ENCODE measurements at regions not wholly inside any gene's neighbourhood (a gene's known extent, or its start where the extent isn't known, plus 50 kb on each side); places are given as distances from the start of the nearest gene placed in this dataset.
"Not testable (repeated sequence)": the region's sequence is repeated elsewhere in the genome, so short reads cannot be mapped to it uniquely, and the experiment has no call there.

DNA sequence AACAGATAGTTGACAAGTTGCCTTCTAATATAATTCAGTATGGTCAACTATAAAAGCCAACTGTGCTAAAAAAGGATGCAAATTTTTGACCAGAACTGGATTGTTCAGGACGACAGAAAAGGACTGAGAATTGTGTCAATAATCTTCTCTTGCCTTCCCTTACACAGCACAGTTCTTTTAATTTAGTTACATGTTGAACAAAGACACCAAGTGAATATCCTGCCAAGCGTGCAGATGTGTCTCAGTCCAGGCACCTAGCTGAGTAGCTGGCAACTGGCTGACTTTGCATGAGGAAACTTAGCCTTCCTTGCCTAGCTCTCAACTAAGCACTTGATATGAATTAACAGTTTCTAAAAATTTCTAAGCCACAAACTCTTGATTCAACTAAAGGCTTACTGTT, 801.4 kb downstream of the BCL11A start:
- H3F3A ChIP-seq (ENCODE audit: insufficient read depth, low read depth): no peaks in the 10 kb centered on the region
- no peaks in the 10 kb centered on the region for H3K27me3 ChIP-seq (ENCODE audit: insufficient read depth, low read depth)
- H3K79me2 ChIP-seq (ENCODE audit: low read depth): no peaks in the 10 kb centered on the region
- no peak overlapping the region for H3K4me2 ChIP-seq
- H3K4me3 ChIP-seq: no peak overlapping the region
- no peaks in the 10 kb centered on the region for H3K4me1 ChIP-seq (replicated peaks; ENCODE audit: insufficient read depth)
- CTCF ChIA-PET: no interaction called here
- H3K9me3 ChIP-seq (ENCODE audit: insufficient read depth, low read depth): no peaks in the 10 kb centered on the region
- no peaks in the 10 kb centered on the region for H3K9me2 ChIP-seq (ENCODE audit: insufficient read depth)
- intact Hi-C loops (cut with micrococcal nuclease; ENCODE audit: unreplicated experiment): no loop called here
- BruUV-seq (replicated peaks): no TSS peak
- H3K36me3 ChIP-seq (ENCODE audit: low read depth): no peaks in the 10 kb centered on the region
- DNase-seq: no peak
- POLR2A ChIA-PET (ENCODE audit: unreplicated experiment): no interaction called here
- H2AFZ ChIP-seq: no peak overlapping the region
- TF ChIP-seq, protein P1, sequence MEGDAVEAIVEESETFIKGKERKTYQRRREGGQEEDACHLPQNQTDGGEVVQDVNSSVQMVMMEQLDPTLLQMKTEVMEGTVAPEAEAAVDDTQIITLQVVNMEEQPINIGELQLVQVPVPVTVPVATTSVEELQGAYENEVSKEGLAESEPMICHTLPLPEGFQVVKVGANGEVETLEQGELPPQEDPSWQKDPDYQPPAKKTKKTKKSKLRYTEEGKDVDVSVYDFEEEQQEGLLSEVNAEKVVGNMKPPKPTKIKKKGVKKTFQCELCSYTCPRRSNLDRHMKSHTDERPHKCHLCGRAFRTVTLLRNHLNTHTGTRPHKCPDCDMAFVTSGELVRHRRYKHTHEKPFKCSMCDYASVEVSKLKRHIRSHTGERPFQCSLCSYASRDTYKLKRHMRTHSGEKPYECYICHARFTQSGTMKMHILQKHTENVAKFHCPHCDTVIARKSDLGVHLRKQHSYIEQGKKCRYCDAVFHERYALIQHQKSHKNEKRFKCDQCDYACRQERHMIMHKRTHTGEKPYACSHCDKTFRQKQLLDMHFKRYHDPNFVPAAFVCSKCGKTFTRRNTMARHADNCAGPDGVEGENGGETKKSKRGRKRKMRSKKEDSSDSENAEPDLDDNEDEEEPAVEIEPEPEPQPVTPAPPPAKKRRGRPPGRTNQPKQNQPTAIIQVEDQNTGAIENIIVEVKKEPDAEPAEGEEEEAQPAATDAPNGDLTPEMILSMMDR (conservative IDR thresholded peaks at IDR 0.05): no peak
- TF ChIP-seq EZH2 (IDR thresholded peaks at IDR 0.05; ENCODE audit: low read depth): no peak
- H3K27ac ChIP-seq: no peak overlapping the region
- H4K20me1 ChIP-seq (ENCODE audit: insufficient read depth): no peaks in the 10 kb centered on the region; the same call in 1 of the 2 replicates

DNA sequence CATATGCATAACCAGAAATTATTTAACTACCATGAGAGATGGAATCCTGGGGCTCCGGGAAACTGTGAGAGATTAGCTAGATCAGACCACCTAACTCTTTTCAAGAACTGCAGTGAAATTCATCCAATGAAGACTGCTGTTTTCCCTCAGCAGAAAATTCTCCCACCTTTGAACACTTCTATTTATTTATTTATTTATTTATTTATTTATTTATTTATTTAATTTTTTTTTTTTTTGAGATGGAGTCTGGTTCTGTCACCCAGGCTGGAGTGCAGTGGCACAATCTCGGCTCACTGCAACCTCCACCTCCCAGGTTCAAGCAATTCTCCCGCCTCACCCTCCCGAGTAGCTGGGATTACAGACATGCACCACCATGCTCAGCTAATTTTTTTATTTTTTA, 802.2 kb downstream of the BCL11A start:
- H3K4me3 ChIP-seq; H3K79me2 ChIP-seq (ENCODE audit: low read depth); H3F3A ChIP-seq (ENCODE audit: insufficient read depth, low read depth); POLR2A ChIA-PET (ENCODE audit: unreplicated experiment); H3K9me3 ChIP-seq (ENCODE audit: insufficient read depth, low read depth); H3K9me2 ChIP-seq (ENCODE audit: insufficient read depth); H3K4me2 ChIP-seq; H3K27me3 ChIP-seq (ENCODE audit: insufficient read depth, low read depth); DNase-seq; H3K36me3 ChIP-seq (ENCODE audit: low read depth); BruUV-seq (replicated peaks); H4K20me1 ChIP-seq (ENCODE audit: insufficient read depth); intact Hi-C loops (cut with micrococcal nuclease; ENCODE audit: unreplicated experiment); H3K27ac ChIP-seq; H3K4me1 ChIP-seq (replicated peaks; ENCODE audit: insufficient read depth); H2AFZ ChIP-seq; CTCF ChIA-PET: not testable (repeated sequence)

DNA sequence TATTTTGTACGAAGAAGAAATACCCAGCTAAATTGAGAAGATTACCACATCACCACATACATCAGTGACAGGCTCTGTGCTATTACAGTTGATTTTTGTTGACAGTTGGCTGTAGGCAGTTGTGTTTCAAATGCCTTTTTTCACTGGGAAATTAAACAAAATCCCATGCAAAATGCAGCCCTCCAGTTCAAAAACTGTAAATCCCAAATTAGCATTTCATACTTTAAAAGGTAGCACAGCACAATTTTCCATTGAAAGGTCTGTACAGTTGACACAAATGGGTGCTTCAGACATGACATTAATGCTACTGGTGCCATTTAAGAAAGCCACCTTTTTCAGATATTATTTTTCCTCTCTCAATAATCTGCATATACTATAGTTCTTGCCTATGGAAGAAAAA, 807.2 kb downstream of the BCL11A start:
- Histone ChIP-seq H3K4me1 (replicated peaks; ENCODE audit: insufficient read depth) (no peaks in the 10 kb centered on the region), H4K20me1 (ENCODE audit: insufficient read depth) (no peaks in the 10 kb centered on the region; the same call in 1 of the 2 replicates), H3F3A (ENCODE audit: insufficient read depth, low read depth) (no peaks in the 10 kb centered on the region), H3K4me2 (no peak overlapping the region), H2AFZ (no peak overlapping the region), H3K79me2 (ENCODE audit: low read depth) (no peaks in the 10 kb centered on the region), H3K9me3 (ENCODE audit: insufficient read depth, low read depth) (no peaks in the 10 kb centered on the region), H3K36me3 (ENCODE audit: low read depth) (no peaks in the 10 kb centered on the region), H3K27ac (no peak overlapping the region), H3K27me3 (ENCODE audit: insufficient read depth, low read depth) (no peaks in the 10 kb centered on the region), H3K4me3 (no peak overlapping the region), H3K9me2 (ENCODE audit: insufficient read depth) (no peaks in the 10 kb centered on the region)
- no peak for DNase-seq
- intact Hi-C loops (cut with micrococcal nuclease; ENCODE audit: unreplicated experiment): no loop called here
- ChIA-PET CTCF (no interaction called here), POLR2A (ENCODE audit: unreplicated experiment) (no interaction called here)
- no TSS peak for BruUV-seq (replicated peaks)
- no peak for TF ChIP-seq EZH2 (IDR thresholded peaks at IDR 0.05; ENCODE audit: low read depth)
- TF ChIP-seq, protein P1 (conservative IDR thresholded peaks at IDR 0.05): no peak

DNA sequence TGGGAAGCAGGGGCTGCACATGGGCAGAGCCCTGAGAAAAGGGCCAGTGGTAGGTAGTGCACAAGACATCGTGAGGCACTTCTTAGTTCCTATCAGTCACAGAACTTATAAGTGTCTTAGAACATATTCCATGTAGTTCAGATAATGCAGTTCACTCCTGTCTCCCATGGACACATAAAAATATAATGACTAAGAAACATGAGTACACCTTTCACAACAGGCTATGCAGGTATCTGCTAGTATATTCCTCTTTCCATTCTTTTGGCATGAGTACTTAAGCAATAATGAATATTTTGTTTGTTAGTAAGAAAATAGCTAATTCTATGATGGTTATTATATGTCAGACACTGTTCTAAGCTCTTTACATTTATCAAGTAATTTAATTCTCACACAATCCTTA, 808.4 kb downstream of the BCL11A start:
- H3K4me1 ChIP-seq (replicated peaks; ENCODE audit: insufficient read depth): no peaks in the 10 kb centered on the region
- no peaks in the 10 kb centered on the region for H3F3A ChIP-seq (ENCODE audit: insufficient read depth, low read depth)
- BruUV-seq (replicated peaks): no TSS peak
- TF ChIP-seq EZH2 (IDR thresholded peaks at IDR 0.05; ENCODE audit: low read depth): no peak
- no peaks in the 10 kb centered on the region for H3K79me2 ChIP-seq (ENCODE audit: low read depth)
- no peak overlapping the region for H3K27ac ChIP-seq
- H3K9me2 ChIP-seq (ENCODE audit: insufficient read depth): no peaks in the 10 kb centered on the region
- H3K4me3 ChIP-seq: no peak overlapping the region
- intact Hi-C loops (cut with micrococcal nuclease; ENCODE audit: unreplicated experiment): no loop called here
- H3K27me3 ChIP-seq (ENCODE audit: insufficient read depth, low read depth): no peaks in the 10 kb centered on the region
- H4K20me1 ChIP-seq (ENCODE audit: insufficient read depth): no peaks in the 10 kb centered on the region; the same call in 1 of the 2 replicates
- H2AFZ ChIP-seq: no peak overlapping the region
- DNase-seq: no peak
- no peaks in the 10 kb centered on the region for H3K9me3 ChIP-seq (ENCODE audit: insufficient read depth, low read depth)
- H3K36me3 ChIP-seq (ENCODE audit: low read depth): no peaks in the 10 kb centered on the region
- H3K4me2 ChIP-seq: no peak overlapping the region
- ChIA-PET POLR2A (ENCODE audit: unreplicated experiment) (no interaction called here), CTCF (no interaction called here)

Measured in PC-9 (cell line).